Keratinocyte (primary cell): ENCODE measurements at regions not wholly inside any gene's neighbourhood (a gene's known extent, or its start where the extent isn't known, plus 50 kb on each side); places are given as distances from the start of the nearest gene placed in this dataset.

ENCODE experiments used
- CTCF ChIP-seq, 3 experiments: IDR thresholded peaks in 1 of 3; conservative IDR thresholded peaks in 1 of 3; optimal IDR thresholded peaks in 1 of 3; 2 replicates in 2 of 3; 3 replicates in 1 of 3; pipeline versions ENCODE3 to v1.5.1; 2011; ENCODE audit warnings: low read length in 3 of 3, mild to moderate bottlenecking in 3 of 3, moderate library complexity in 2 of 3, control low read depth in 1 of 3, inconsistent platforms in 1 of 3; ENCODE audit not compliant: insufficient read depth in 2 of 3; ENCODE audit errors: extremely low read depth in 1 of 3
- EZH2 ChIP-seq: IDR thresholded peaks from one replicate; pipeline ENCODE4 v1.6.1; 2012; ENCODE audit warnings: inconsistent platforms, mild to moderate bottlenecking, low read length, moderate library complexity

- no peak for TF ChIP-seq CTCF (optimal IDR thresholded peaks at IDR 0.05 in 1 of 3, IDR thresholded peaks at IDR 0.05 in 1 of 3, conservative IDR thresholded peaks at IDR 0.05 in 1 of 3; ENCODE audit: extremely low read depth in 1 of 3, insufficient read depth in 2 of 3, low read length in 3 of 3)
- no peak for TF ChIP-seq EZH2
These were observed 75.3 kb upstream of the POMP start for GRCh38 chr13:28583651-28584091.
